ENCODE measurements at regions not wholly inside any gene's neighbourhood (a gene's known extent, or its start where the extent isn't known, plus 50 kb on each side); places are given as distances from the start of the nearest gene placed in this dataset.

DNA sequence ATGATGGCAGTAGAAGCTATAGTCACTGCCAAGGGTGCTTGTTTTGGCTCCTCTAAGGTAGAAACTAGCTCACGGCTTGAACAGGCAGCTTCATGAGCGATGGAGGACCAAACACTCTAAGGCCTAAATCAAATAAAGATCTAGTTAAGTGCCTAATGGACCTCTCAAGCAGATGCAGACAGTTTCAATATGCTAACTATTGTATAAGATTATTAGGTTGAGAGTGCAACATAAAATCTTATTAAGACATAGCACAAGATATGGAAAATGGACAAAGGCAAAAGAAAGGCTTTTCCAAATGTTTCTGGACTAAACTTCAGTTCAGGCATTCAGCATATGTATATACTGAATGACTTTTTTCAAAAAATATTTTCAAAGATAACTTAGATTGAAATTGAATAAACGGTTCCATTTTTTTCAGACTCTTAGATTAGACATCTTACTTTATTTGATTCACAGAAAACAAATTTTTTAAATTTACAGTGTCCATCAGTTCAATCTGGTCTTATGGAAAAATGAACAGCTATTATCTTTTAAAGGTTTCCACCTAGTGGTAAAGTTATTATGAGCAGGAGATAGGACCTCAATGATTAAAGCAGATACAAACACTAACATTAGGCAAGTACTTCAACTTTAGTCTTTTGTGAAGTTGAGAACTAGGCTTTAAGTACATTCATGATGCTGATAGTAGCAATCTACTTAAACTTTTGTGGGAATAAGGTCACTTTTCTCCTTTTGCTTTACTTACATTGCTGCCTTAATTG, 1167.7 kb downstream of the MAT2B start:
- TF ChIP-seq, protein P1, sequence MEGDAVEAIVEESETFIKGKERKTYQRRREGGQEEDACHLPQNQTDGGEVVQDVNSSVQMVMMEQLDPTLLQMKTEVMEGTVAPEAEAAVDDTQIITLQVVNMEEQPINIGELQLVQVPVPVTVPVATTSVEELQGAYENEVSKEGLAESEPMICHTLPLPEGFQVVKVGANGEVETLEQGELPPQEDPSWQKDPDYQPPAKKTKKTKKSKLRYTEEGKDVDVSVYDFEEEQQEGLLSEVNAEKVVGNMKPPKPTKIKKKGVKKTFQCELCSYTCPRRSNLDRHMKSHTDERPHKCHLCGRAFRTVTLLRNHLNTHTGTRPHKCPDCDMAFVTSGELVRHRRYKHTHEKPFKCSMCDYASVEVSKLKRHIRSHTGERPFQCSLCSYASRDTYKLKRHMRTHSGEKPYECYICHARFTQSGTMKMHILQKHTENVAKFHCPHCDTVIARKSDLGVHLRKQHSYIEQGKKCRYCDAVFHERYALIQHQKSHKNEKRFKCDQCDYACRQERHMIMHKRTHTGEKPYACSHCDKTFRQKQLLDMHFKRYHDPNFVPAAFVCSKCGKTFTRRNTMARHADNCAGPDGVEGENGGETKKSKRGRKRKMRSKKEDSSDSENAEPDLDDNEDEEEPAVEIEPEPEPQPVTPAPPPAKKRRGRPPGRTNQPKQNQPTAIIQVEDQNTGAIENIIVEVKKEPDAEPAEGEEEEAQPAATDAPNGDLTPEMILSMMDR (IDR thresholded peaks at IDR 0.05; ENCODE audit: poor library complexity, severe bottlenecking): no peak
- TF ChIP-seq RAD21 (conservative IDR thresholded peaks at IDR 0.05) (no peak), EP300 (conservative IDR thresholded peaks at IDR 0.05; ENCODE audit: poor library complexity, severe bottlenecking) (no peak), SMC3 (conservative IDR thresholded peaks at IDR 0.05; ENCODE audit: poor library complexity) (no peak), EZH2 (IDR thresholded peaks at IDR 0.05; ENCODE audit: borderline replicate concordance, insufficient read depth, low read length, poor library complexity, severe bottlenecking) (no peak), TAF1 (IDR thresholded peaks at IDR 0.05; ENCODE audit: low read depth) (no peak), POLR2AphosphoS5 (IDR thresholded peaks at IDR 0.05) (no peak)
- TF ChIP-seq, protein P2, sequence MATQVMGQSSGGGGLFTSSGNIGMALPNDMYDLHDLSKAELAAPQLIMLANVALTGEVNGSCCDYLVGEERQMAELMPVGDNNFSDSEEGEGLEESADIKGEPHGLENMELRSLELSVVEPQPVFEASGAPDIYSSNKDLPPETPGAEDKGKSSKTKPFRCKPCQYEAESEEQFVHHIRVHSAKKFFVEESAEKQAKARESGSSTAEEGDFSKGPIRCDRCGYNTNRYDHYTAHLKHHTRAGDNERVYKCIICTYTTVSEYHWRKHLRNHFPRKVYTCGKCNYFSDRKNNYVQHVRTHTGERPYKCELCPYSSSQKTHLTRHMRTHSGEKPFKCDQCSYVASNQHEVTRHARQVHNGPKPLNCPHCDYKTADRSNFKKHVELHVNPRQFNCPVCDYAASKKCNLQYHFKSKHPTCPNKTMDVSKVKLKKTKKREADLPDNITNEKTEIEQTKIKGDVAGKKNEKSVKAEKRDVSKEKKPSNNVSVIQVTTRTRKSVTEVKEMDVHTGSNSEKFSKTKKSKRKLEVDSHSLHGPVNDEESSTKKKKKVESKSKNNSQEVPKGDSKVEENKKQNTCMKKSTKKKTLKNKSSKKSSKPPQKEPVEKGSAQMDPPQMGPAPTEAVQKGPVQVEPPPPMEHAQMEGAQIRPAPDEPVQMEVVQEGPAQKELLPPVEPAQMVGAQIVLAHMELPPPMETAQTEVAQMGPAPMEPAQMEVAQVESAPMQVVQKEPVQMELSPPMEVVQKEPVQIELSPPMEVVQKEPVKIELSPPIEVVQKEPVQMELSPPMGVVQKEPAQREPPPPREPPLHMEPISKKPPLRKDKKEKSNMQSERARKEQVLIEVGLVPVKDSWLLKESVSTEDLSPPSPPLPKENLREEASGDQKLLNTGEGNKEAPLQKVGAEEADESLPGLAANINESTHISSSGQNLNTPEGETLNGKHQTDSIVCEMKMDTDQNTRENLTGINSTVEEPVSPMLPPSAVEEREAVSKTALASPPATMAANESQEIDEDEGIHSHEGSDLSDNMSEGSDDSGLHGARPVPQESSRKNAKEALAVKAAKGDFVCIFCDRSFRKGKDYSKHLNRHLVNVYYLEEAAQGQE (IDR thresholded peaks at IDR 0.05; ENCODE audit: borderline replicate concordance): no peak
